ENCODE measurements at regions not wholly inside any gene's neighbourhood (a gene's known extent, or its start where the extent isn't known, plus 50 kb on each side); places are given as distances from the start of the nearest gene placed in this dataset.

DNA sequence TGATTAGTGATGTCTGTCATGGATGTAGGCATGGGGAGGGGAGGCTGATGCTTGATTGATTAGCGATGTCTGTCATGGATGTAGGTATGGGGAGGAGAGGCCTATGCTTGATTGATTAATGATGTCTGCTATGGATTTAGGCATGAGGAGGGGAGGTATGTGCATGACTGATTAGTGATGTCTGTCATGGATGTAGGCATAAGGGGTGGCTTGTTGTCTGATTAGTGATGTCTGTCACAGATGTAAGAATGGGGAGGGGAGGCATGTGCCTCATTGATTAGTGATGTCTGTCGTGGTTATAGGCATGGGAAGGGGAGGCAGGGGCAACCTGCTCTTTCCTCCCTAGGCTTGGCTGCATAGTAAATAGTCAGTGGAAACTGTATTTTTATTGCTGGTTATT is 409.4 kb downstream of the HAPSTR1 start:
- TF ChIP-seq, protein P1, sequence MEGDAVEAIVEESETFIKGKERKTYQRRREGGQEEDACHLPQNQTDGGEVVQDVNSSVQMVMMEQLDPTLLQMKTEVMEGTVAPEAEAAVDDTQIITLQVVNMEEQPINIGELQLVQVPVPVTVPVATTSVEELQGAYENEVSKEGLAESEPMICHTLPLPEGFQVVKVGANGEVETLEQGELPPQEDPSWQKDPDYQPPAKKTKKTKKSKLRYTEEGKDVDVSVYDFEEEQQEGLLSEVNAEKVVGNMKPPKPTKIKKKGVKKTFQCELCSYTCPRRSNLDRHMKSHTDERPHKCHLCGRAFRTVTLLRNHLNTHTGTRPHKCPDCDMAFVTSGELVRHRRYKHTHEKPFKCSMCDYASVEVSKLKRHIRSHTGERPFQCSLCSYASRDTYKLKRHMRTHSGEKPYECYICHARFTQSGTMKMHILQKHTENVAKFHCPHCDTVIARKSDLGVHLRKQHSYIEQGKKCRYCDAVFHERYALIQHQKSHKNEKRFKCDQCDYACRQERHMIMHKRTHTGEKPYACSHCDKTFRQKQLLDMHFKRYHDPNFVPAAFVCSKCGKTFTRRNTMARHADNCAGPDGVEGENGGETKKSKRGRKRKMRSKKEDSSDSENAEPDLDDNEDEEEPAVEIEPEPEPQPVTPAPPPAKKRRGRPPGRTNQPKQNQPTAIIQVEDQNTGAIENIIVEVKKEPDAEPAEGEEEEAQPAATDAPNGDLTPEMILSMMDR (IDR thresholded peaks at IDR 0.05; ENCODE audit: low read length), result no peak
- no peak for TF ChIP-seq EZH2 (IDR thresholded peaks at IDR 0.05; ENCODE audit: borderline replicate concordance, low read length)

All from OCI-LY1 (cell line).